ENCODE measurements at regions not wholly inside any gene's neighbourhood (a gene's known extent, or its start where the extent isn't known, plus 50 kb on each side); places are given as distances from the start of the nearest gene placed in this dataset.

GRCh38 chr6:66357781-66358180 is 650.8 kb upstream of the EYS start:
- no peaks in the 10 kb centered on the region for H3K4me1 ChIP-seq (ENCODE audit: insufficient read depth, low read length, poor library complexity, severe bottlenecking)
- CTCF ChIA-PET: no interaction called here
- H3K27ac ChIP-seq (ENCODE audit: low read depth, low read length, poor library complexity, severe bottlenecking): no peak overlapping the region
- no TSS peak for BruUV-seq (replicated peaks)
- TF ChIP-seq CTCF (conservative IDR thresholded peaks at IDR 0.05; ENCODE audit: low read depth, low read length) (no peak), EZH2 (IDR thresholded peaks at IDR 0.05; ENCODE audit: borderline replicate concordance, low read depth, low read length, poor library complexity, severe bottlenecking) (no peak)
- DNase-seq (ENCODE audit: low spot score): no peak
- POLR2A ChIA-PET (ENCODE audit: low non-redundant PET): no interaction called here
- no peaks in the 10 kb centered on the region for H3K9me3 ChIP-seq (ENCODE audit: low read depth, low read length, poor library complexity, severe bottlenecking)
- H3K4me3 ChIP-seq (ENCODE audit: low read depth, low read length, poor library complexity, severe bottlenecking): no peak overlapping the region
- H3K27me3 ChIP-seq (replicated peaks; ENCODE audit: insufficient read depth, low read depth, low read length, poor library complexity): no peaks in the 10 kb centered on the region
- intact Hi-C loops (cut with micrococcal nuclease; ENCODE audit: unreplicated experiment): no loop called here
- H3K36me3 ChIP-seq (ENCODE audit: insufficient read depth, low read length, poor library complexity, severe bottlenecking): no peaks in the 10 kb centered on the region

- no peak overlapping the region for H3K27ac ChIP-seq (ENCODE audit: low read depth, low read length, poor library complexity, severe bottlenecking)
- intact Hi-C loops (cut with micrococcal nuclease; ENCODE audit: unreplicated experiment): no loop called here
- TF ChIP-seq CTCF (conservative IDR thresholded peaks at IDR 0.05; ENCODE audit: low read depth, low read length) (no peak), EZH2 (IDR thresholded peaks at IDR 0.05; ENCODE audit: borderline replicate concordance, low read depth, low read length, poor library complexity, severe bottlenecking) (no peak)
- CTCF ChIA-PET: no interaction called here
- H3K4me1 ChIP-seq (ENCODE audit: insufficient read depth, low read length, poor library complexity, severe bottlenecking): no peaks in the 10 kb centered on the region
- no peak for DNase-seq (ENCODE audit: low spot score)
- no peak overlapping the region for H3K4me3 ChIP-seq (ENCODE audit: low read depth, low read length, poor library complexity, severe bottlenecking)
- no peaks in the 10 kb centered on the region for H3K36me3 ChIP-seq (ENCODE audit: insufficient read depth, low read length, poor library complexity, severe bottlenecking)
- no peaks in the 10 kb centered on the region for H3K9me3 ChIP-seq (ENCODE audit: low read depth, low read length, poor library complexity, severe bottlenecking)
- H3K27me3 ChIP-seq (replicated peaks; ENCODE audit: insufficient read depth, low read depth, low read length, poor library complexity): no peaks in the 10 kb centered on the region
- no TSS peak for BruUV-seq (replicated peaks)
- POLR2A ChIA-PET (ENCODE audit: low non-redundant PET): no interaction called here
Observed at GRCh38 chr6:66355471-66355870, 648.4 kb upstream of the EYS start.

GRCh38 chr6:66344796-66345195 is 637.8 kb upstream of the EYS start:
- Histone ChIP-seq H3K4me1 (ENCODE audit: insufficient read depth, low read length, poor library complexity, severe bottlenecking) (no peaks in the 10 kb centered on the region), H3K27me3 (replicated peaks; ENCODE audit: insufficient read depth, low read depth, low read length, poor library complexity) (no peaks in the 10 kb centered on the region), H3K9me3 (ENCODE audit: low read depth, low read length, poor library complexity, severe bottlenecking) (no peaks in the 10 kb centered on the region), H3K4me3 (ENCODE audit: low read depth, low read length, poor library complexity, severe bottlenecking) (no peak overlapping the region), H3K36me3 (ENCODE audit: insufficient read depth, low read length, poor library complexity, severe bottlenecking) (no peaks in the 10 kb centered on the region), H3K27ac (ENCODE audit: low read depth, low read length, poor library complexity, severe bottlenecking) (no peak overlapping the region)
- ChIA-PET POLR2A (ENCODE audit: low non-redundant PET) (no interaction called here), CTCF (no interaction called here)
- intact Hi-C loops (cut with micrococcal nuclease; ENCODE audit: unreplicated experiment): no loop called here
- no TSS peak for BruUV-seq (replicated peaks)
- DNase-seq (ENCODE audit: low spot score): no peak
- TF ChIP-seq EZH2 (IDR thresholded peaks at IDR 0.05; ENCODE audit: borderline replicate concordance, low read depth, low read length, poor library complexity, severe bottlenecking) (no peak), CTCF (conservative IDR thresholded peaks at IDR 0.05; ENCODE audit: low read depth, low read length) (no peak)

All from A673 (cell line).